Iris pigment epithelial cell (primary cell): ENCODE measurements at regions not wholly inside any gene's neighbourhood (a gene's known extent, or its start where the extent isn't known, plus 50 kb on each side); places are given as distances from the start of the nearest gene placed in this dataset.
A peak's percentile ranks its signal among the peaks of the same experiment; 100 is the strongest.
"Not testable (repeated sequence)": the region's sequence is repeated elsewhere in the genome, so short reads cannot be mapped to it uniquely, and the experiment has no call there.

Source experiments
- DNase-seq: peaks from one replicate; pipeline ENCODE4 v3.0.0-alpha.2; 2011; ENCODE audit warnings: low read depth

DNA sequence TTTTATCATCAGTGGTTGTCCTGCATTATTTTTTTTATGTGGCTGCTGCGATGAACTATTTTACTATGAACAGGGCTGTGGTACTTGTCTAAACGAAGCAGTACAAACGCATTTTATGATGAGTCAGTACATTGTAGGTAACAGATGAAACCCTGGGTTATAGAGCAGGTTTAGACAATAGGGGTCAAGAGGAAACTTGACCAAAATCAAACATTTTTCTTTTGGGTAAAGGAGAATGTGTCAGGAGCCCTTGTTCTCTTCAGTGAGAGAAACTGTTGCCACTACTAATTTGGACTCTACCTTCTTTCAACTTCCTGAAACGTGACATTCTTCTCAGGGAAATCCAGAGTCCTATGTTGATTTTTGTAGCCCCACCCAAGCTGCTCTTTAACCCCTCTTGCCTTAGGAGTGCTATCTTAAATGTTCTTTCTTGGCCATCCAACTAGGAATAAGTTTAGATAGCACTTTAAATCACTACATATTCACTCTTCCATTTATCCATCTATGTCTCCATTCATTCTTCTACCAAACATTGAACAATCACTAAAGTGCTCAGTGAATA lies 415.8 kb upstream of the NR3C2 start:
- DNase-seq = no peak

DNA sequence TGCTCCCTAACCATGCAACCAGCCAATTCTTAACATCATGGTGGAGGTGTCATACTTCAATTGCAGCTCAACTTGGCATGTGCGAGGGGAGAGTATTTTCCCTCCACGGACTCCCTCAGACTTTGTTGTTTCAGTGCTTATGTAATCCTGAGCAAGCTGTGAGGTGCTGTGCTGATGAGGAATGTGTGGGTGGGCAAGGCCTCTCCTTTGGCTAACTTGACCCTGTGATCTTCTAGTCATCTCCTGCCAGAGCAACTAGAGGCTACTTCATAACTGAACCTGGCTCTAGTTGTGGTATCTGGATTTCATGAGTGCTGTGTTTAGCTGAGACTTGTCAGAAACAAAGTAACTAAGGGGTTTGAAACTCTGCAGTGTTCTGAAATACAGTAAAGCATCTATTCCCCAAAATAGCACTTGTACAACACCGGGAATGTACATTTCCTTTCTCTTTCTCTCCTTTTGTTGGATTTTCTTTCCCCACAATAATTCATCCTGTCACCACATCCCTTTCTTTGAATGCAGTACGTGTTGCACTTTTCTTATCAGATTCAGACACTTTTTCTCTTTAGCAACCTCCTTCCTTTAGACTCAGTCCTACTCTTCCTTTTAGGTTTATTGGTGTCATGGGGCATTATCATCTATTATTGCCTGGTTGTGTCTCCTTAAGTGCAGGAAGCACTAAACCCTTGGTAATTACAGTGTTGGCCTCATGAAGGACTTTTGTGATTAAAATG lies 415.2 kb upstream of the NR3C2 start:
- DNase-seq = peak; percentile 23

DNA sequence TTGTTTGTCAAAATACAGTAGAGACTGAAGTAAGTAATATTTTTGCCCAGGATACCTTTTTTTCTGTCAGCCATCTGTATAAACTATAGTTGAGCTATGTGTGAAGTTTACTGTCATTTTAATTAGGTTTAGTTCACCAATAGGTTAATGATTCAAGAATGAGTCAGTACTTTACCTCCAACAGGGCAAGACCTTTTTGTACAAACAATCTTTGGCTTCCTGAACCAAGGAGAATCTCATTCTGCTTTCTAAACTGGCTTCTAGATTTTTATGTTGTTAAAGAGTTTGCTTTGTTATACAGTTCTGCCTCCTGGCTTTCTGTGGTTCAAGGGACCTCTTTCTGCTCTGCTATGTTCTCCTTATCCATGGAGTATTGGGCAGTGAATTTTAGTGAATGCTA lies 412.0 kb upstream of the NR3C2 start:
- DNase-seq = no peak

DNA sequence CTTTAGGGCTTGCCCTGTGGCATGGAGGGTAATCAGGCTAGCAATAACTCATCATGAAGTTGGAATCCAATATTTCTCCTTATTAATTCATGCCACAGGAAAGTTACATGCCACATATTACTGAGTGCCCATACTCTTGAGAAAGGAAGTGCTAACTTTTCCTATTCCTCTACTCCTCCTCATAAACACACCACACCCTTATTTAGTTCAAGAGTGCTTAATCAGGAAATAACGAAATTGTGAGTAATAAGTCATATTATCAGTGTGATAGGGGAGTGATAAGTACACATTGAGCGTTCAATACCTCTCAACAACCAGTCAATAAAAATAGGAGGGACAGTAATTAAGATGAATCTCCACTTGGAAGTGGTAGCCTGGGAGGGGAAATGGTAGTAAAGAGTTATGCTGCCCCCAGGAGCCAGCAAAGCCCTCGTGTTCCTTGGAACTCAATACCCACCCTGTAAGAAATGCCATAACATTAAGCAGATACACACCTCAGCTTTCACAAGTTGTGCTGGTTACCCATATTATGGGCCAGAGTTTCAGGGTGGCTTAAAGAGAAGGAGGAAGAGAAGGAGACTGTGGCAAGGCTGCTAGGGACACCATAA lies 410.0 kb upstream of the NR3C2 start:
- no peak for DNase-seq

DNA sequence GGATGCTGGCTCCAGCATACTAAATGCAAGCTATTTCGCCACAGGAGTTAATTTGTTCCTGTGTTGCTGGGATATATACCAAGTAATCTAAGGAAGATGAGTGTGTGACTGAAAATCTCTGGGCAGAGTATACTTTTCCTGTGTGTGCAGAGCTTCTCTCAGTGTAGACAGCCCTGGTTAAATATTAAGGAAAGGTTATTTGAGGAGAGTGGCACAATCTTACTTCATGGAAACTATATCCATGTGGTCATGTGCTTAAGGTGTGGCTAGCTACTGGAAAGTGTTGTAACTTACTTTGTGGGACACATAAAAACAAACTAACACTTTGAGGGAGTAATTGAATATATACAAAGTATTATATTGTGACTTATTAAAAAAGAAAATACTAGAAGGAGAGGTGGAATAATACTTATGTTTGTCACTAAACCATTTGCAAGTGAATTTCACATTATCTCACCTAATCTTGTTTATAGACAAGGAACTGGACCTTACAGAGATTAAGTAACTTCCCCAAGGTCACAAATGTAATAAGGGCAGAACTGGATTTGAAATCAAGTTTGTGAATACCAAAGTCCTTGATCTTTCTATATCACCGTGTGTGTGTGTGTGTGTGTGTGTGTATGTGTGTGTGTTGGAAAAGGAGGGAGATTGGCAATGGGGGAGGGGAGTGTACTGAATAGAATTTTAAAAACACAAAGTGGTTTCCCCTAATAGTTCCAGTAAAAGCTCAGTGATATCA lies 408.2 kb upstream of the NR3C2 start:
- DNase-seq = no peak

DNA sequence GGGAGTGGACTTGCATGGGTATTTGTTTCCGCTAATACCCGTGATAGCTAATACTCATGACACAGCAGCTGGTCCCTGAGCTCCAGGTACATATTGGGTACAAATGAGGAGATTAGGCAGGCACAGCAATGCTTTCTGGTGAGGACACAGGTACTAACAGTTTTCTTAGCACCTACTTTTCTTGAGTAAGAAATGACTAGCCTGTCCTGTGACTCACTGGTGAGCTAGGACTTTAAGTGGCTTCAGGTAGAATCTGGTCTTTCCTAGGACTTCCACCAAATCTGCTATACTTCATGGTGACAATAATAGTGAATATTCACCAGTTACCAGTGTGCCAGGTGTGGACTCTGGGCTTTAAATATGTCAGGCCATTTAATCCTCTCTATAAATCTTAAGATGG lies 407.4 kb upstream of the NR3C2 start:
- no peak for DNase-seq

DNA sequence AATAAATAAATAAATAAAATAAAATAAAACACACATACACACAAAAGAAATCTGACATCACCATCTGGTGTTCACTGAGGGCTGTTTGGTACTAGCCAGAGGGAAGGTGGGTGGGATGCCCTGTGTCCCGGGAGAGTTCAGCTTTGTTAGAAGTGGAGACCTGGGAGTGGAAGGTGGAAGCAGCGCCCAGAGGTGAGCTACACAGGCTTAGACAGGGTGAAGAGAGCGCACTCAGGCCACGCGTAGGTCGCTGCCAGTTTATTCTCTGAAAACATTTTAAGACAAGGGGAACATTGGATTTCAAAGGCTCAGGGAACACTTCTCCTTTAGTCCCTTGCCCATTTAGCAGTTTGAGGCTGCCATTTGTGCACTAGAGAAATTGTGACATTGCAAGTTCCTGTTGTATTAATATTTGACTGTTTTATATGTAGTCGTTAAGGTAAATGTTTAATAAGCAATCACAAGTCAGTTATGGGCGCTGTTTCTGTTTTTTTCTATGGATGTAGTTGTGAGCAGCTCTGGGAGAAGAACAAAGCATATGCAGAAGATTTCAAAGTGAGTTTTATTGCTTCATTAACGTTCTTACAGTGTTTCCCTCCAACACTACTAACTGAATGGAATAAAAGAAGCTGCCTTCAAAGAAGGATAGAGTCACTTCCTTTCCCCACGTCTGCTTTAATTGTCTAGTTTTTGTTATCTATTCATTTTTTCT lies 405.5 kb upstream of the NR3C2 start:
- DNase-seq = no peak

DNA sequence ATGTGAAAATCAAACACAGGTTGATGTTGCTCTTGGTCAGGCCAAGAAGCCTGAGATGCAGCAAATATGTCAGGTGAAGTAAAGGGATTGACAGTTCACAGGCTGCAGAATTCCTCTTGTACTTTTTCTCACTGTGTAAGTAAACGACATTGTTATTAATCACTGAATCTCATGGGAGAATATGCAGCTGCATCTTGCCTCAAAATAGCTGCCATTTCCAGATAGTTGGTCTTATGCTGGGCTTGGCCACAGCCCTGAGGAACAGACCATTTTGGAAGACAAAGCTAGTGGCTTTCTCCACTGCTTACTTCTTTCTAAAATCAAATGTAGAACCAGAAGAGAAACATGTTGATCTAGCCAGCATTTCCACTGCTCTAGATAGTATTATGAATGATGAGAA lies 403.4 kb upstream of the NR3C2 start:
- no peak for DNase-seq

DNA sequence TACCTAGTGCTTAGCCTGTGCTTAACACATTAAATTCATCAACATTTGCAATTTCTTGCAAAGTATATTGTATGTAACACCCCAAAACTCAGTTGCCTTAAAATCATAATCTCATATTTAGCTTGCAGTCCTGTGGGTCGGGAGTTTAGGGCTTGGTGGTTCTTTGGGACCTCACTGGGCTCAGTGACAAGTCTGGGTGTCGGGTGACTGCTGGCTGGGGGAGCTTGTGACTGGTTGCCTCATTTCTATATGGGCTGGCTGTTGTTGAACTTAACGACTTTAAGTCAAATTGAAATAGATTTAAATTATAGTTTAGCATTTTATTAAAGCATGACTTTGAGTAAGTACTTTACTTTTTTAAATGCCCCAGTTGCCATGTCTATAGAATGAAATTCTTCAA lies 401.4 kb upstream of the NR3C2 start:
- no peak for DNase-seq

DNA sequence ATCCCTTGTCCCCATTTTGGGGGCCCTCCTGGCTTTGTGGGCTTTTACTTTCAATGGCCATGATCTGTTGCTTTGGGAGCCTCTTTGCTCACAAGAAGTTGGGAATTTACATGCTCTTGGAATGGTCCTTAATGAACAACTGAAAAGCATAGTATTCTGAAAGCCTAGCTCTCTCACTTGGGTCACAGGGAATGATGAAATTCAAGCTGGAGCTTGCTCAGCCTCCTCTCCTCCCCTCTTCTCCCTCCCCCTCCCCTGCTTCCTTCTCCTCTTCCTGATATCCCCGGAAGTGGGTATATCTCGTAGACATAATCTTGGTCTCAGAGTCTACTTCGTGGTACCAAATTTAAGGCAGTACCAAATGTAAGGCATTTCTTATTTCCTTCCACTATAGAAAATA lies 400.6 kb upstream of the NR3C2 start:
- DNase-seq = no peak

DNA sequence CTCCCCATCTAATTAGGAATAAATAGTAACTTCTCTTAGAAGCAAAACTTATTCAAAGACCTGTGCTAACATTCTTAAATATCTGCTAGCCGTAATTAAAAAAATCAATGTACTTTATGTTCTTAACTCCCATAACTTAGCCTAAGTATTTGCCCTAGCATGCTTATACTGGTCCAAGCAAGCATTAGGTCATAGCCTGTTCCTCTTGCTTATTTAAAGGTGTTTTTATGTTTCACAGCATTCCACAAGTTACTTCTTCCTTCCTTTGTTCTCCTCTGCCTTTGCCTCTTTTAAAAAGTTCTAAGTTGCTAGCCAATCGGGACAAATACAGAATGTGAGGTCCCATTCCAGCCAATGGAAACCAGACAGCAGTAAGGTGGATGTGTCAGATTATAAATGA lies 395.4 kb upstream of the NR3C2 start:
- DNase-seq = not testable (repeated sequence)

DNA sequence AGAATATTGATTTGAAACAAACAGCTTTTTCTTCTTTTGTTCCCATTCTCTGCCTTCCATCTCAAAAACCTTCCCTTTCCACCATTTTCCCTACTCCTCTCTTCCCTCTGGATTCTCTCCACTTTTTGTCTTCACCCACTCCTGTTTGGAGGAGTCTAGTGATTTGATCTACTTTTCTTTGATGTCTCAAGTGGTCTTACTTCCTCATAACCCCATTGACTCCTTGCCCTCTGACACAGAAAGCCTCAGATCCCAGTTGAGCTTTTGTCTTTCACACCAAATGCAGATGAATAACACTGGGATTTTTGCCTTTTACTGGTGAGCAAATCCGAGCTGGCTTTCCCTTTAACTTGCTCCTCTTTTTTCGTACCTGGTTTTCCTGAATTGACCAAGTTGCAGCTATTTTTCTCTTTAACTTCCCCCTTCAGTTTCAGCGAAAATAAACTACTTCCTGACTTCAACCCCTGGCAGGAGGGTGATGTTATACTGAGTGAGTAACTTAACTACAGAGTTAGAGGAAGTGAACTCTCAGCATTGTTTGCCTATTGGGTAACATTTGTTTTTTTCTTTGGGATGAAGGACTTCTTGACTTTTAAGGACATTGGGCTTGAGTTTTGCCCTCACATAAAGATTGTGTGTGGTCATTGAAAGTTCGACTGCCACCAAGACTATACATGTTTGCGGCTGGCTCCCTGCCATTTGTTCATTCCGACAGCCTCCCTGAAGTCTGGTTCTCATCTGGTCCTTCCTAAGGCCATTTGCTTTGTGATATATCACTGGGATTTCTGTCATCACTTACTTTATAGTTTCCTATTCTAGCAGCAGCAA lies 392.8 kb upstream of the NR3C2 start:
- DNase-seq = peak; percentile 1

DNA sequence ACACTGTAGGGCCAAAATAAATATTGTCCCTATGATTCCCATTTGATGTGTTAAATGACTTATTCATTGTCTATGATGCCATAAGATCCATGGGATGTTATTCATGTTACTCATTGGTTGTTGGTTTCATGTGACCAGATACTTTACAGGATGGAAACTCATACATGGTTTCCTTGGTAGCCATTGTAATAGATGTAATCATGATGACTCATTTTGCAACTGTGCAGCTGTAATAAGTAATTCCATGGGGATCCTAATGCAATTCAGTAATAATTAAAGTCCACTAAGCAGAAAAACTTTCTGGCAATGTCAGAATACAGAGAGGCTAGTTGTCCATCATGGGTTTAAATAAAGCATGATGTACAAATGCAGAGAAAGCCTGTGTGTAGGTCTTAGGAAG lies 389.7 kb upstream of the NR3C2 start:
- peak; percentile 50 for DNase-seq

DNA sequence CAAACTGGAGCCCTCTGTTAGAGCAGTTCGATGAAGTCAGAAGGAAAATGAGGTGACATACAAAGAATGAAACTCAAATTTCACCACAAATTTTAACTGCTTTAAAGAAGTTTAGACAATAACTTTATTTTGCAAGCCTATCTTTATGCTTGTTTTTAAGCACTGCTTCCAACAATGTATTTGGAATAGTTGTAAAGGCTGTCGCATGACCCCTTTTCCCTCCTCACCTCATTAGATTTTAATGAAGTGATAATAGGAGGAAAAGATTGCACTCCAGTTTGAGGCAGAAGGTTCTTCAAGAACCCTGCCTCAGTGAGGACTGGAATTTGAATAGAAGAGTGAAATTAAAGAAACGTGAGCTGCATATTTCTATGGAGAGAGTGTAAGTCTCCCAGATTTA lies 386.1 kb upstream of the NR3C2 start:
- DNase-seq = no peak

DNA sequence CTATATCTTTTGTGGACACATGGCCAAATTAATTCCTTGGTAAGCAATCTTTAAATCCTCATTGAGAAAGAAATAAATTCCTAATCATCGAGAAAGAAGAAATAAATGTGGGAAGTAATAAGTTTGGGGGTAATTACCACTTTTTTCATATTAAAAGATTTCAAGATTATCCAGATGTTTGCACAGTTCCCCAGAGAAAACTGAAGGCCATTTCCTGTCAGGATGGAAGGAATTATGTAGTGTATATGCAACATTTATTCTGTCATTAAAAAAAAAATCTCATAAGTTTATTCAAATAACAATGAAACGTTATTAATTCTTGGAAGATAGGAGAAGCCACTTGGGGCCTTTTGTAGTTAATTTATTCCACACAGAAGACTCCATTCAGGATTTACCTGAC lies 385.6 kb upstream of the NR3C2 start:
- no peak for DNase-seq

DNA sequence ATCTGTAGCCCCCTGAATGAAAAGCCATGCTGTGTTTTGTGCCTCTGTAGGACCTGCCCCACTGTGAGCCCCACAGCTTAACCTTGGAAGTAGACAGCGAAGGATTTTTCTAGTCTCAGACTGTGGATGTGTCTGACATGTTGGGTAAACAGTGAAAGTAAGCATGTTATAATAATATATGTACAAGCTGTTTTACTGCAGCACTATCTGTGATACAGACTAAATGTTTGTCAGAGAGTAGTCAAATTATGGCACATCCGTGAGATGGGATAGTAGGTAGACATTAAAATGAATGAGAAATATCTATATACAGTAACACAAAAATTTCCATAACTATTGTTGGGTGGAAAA lies 381.2 kb upstream of the NR3C2 start:
- DNase-seq = no peak

DNA sequence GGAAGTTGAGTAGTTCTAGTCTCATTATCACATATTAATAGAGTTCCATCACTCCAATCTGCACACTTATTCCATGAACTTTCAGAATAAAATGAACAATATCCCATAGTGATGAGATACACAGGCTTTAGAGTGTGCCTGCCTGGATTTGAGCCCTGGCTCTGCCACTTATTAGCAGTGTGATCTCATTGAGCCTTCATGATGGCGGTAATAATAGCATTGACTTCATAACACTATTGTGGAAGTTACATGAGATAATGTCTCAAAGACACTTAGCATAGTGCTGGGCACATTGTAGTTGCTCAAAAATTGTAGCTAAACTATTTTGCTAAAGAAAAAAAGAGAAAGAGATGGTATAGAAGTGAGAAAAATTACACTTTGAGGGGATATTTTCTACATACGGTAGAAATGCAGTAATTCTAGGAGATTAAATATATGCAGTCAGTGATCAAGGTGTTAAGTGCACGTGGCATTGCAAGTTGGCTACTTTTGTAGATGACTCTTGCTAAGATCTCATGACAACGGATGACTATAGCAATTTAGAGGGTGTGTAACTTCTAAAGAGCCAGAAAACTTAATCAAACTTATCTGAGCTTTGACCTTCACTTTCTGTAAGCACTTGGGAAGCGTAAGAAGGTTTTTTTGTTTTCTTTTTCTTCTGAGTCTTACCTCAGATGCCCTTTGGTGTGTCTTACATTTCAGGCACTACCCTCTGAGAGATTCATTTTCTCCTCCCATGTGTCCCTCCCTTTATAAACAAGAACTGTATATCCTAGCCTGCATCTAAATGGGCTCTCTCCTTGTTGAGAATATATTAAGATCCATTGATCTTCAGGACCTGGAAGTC lies 380.6 kb upstream of the NR3C2 start:
- DNase-seq = no peak

DNA sequence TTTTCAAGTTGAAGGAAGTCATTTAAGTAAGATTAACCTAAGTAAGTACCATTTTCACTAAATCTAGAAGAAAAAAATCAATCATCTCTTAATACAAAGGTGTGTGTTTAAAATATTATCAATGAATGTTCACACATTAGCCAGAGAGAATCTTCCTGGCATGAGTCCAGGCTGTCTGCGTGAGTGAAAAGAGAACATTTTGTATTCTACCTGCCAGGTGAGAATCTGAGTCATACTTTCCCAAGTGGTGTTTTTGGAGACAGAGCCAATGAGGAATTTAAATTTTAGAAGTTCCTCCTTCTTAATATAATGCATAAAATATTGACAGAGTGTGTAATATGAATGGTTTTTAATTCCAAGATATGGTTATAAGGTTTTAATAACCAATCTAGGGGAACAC lies 371.8 kb upstream of the NR3C2 start:
- no peak for DNase-seq

DNA sequence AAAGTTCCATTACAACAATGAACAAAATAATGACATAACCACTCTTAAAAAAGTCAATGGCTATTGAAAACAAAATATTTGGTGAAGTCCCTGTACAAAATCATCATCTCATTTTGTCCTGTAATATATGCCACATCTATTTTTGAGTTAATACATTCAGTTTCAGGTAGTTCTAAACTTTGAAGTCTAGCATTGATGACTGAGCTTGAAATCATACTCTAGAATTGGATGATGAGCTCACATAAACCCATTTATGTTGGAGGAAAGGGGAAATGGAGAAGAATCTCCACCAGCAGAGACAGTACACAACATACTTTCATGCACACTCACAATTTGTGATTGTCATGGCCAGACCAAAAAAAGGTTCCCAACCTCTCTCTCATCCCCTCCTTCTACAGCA lies 371.1 kb upstream of the NR3C2 start:
- no peak for DNase-seq

DNA sequence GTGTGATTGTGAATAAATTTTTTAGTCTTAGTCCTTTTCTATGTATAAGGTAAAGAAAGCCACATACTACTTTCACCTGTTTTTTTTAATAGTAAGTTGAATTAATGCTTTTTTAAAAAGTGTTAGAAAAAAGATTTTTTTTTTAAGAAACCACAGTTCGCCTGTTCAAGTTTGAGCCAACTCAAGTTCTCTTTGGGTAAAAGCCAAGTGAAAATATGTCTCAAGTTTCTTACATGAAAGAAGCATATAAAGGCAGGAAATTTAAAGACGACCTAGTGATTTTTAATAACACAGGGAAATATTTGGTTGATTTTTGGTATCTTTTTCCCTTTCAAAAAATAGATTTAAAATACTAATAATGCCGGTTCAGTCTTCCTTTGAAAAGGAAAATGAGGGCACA lies 369.9 kb upstream of the NR3C2 start:
- no peak for DNase-seq

DNA sequence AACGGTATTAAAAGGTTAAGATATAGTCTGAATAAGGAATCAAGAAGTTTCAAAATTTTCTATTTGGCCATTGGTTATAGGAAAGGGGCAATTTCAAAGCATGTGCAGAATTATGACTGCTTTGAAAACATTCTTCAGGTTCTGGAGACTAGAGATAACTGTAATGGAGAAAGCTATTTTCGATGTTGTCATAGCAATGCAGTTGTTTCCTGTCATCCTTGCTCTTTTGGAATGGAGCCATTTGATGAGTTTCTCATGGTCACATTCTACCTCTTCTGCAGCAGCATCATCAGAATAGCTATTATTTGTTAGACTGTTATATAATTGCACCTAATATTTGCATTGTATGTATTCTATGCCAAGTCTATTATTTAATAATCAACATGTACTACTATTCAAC lies 368.2 kb upstream of the NR3C2 start:
- no peak for DNase-seq
